ENCODE measurements at regions not wholly inside any gene's neighbourhood (a gene's known extent, or its start where the extent isn't known, plus 50 kb on each side); places are given as distances from the start of the nearest gene placed in this dataset.

DNA sequence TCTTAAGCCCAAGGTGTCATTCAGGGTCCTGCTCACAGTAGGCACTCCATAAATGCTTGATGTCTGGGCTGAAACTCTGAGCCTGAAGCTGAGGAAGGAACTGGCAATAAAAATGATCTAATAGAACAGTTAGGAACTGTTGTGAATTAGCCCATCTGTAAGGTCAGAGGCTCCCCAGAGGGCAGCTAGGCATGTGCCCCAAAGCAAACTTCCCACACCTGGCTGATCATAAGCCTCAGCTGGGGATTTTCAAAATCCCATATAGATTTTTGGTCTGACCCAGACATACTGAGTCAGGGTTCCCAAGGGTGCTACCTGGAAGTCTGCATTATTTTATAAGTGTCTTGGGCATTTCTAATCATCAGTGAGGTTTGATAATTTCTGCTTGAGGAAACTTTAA lies 309.4 kb upstream of the PROX1 start:
- no peak for ATAC-seq
- TF ChIP-seq, protein P1, sequence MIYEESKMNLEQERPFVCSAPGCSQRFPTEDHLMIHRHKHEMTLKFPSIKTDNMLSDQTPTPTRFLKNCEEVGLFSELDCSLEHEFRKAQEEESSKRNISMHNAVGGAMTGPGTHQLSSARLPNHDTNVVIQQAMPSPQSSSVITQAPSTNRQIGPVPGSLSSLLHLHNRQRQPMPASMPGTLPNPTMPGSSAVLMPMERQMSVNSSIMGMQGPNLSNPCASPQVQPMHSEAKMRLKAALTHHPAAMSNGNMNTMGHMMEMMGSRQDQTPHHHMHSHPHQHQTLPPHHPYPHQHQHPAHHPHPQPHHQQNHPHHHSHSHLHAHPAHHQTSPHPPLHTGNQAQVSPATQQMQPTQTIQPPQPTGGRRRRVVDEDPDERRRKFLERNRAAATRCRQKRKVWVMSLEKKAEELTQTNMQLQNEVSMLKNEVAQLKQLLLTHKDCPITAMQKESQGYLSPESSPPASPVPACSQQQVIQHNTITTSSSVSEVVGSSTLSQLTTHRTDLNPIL (CRISPR knock-in tag; IDR thresholded peaks at IDR 0.05; ENCODE audit: low read depth) = no peak
- TF ChIP-seq, protein P2, sequence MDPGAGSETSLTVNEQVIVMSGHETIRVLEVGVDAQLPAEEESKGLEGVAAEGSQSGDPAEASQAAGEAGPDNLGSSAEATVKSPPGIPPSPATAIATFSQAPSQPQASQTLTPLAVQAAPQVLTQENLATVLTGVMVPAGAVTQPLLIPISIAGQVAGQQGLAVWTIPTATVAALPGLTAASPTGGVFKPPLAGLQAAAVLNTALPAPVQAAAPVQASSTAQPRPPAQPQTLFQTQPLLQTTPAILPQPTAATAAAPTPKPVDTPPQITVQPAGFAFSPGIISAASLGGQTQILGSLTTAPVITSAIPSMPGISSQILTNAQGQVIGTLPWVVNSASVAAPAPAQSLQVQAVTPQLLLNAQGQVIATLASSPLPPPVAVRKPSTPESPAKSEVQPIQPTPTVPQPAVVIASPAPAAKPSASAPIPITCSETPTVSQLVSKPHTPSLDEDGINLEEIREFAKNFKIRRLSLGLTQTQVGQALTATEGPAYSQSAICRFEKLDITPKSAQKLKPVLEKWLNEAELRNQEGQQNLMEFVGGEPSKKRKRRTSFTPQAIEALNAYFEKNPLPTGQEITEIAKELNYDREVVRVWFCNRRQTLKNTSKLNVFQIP (CRISPR knock-in tag; IDR thresholded peaks at IDR 0.05; ENCODE audit: borderline replicate concordance, low read depth) = no peak
- TF ChIP-seq PPARA (CRISPR knock-in tag; IDR thresholded peaks at IDR 0.05; ENCODE audit: borderline replicate concordance) (no peak), RARB (CRISPR knock-in tag; IDR thresholded peaks at IDR 0.05) (no peak), TOX (CRISPR knock-in tag; IDR thresholded peaks at IDR 0.05; ENCODE audit: borderline replicate concordance) (no peak), OSR1 (CRISPR knock-in tag; IDR thresholded peaks at IDR 0.05) (no peak), BACH2 (CRISPR knock-in tag; IDR thresholded peaks at IDR 0.05; ENCODE audit: borderline replicate concordance) (no peak)
- TF ChIP-seq, protein P3, sequence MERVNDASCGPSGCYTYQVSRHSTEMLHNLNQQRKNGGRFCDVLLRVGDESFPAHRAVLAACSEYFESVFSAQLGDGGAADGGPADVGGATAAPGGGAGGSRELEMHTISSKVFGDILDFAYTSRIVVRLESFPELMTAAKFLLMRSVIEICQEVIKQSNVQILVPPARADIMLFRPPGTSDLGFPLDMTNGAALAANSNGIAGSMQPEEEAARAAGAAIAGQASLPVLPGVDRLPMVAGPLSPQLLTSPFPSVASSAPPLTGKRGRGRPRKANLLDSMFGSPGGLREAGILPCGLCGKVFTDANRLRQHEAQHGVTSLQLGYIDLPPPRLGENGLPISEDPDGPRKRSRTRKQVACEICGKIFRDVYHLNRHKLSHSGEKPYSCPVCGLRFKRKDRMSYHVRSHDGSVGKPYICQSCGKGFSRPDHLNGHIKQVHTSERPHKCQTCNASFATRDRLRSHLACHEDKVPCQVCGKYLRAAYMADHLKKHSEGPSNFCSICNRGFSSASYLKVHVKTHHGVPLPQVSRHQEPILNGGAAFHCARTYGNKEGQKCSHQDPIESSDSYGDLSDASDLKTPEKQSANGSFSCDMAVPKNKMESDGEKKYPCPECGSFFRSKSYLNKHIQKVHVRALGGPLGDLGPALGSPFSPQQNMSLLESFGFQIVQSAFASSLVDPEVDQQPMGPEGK (CRISPR knock-in tag; IDR thresholded peaks at IDR 0.05; ENCODE audit: borderline replicate concordance) = no peak

DNA sequence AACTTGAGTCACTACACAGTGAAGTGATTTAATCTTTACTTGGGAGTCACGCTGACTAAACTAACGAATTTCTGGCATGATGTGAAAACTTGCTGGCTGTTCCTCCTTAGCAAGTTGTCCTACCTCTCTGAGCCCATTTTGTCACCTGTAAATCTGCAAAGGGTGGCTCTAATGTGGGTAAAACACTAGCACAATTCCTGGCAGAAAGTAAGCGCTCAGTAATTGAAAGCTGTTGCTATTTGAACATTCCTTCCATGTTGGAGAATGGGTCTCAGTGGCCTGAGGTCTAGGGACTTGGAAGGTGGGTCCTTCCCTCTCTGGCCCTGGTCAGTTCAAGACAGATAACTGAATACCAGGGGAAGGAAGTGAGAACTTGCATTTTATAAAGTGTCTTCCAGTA lies 309.0 kb upstream of the PROX1 start:
- TF ChIP-seq, protein P4, sequence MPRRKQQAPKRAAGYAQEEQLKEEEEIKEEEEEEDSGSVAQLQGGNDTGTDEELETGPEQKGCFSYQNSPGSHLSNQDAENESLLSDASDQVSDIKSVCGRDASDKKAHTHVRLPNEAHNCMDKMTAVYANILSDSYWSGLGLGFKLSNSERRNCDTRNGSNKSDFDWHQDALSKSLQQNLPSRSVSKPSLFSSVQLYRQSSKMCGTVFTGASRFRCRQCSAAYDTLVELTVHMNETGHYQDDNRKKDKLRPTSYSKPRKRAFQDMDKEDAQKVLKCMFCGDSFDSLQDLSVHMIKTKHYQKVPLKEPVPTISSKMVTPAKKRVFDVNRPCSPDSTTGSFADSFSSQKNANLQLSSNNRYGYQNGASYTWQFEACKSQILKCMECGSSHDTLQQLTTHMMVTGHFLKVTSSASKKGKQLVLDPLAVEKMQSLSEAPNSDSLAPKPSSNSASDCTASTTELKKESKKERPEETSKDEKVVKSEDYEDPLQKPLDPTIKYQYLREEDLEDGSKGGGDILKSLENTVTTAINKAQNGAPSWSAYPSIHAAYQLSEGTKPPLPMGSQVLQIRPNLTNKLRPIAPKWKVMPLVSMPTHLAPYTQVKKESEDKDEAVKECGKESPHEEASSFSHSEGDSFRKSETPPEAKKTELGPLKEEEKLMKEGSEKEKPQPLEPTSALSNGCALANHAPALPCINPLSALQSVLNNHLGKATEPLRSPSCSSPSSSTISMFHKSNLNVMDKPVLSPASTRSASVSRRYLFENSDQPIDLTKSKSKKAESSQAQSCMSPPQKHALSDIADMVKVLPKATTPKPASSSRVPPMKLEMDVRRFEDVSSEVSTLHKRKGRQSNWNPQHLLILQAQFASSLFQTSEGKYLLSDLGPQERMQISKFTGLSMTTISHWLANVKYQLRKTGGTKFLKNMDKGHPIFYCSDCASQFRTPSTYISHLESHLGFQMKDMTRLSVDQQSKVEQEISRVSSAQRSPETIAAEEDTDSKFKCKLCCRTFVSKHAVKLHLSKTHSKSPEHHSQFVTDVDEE (CRISPR knock-in tag; IDR thresholded peaks at IDR 0.05) = no peak
- no peak for TF ChIP-seq GLIS3 (CRISPR knock-in tag; IDR thresholded peaks at IDR 0.05)
- no peak for TF ChIP-seq ZNF565 (CRISPR knock-in tag; conservative IDR thresholded peaks at IDR 0.05; ENCODE audit: low read depth)
- no peak for TF ChIP-seq ZFP30 (CRISPR knock-in tag; IDR thresholded peaks at IDR 0.05)
- TF ChIP-seq, protein P1 (CRISPR knock-in tag; IDR thresholded peaks at IDR 0.05; ENCODE audit: low read depth) = no peak
- no peak for TF ChIP-seq TCF4 (CRISPR knock-in tag; IDR thresholded peaks at IDR 0.05; ENCODE audit: borderline replicate concordance)
- TF ChIP-seq ARNTL (CRISPR knock-in tag; IDR thresholded peaks at IDR 0.05; ENCODE audit: borderline replicate concordance, low read depth) = no peak
- no peak for TF ChIP-seq TOX (CRISPR knock-in tag; IDR thresholded peaks at IDR 0.05; ENCODE audit: borderline replicate concordance)
- TF ChIP-seq ZFP3 (CRISPR knock-in tag; IDR thresholded peaks at IDR 0.05) = no peak
- no peak for TF ChIP-seq BACH2 (CRISPR knock-in tag; IDR thresholded peaks at IDR 0.05; ENCODE audit: borderline replicate concordance)
- no peak for TF ChIP-seq OSR1 (CRISPR knock-in tag; IDR thresholded peaks at IDR 0.05)
- TF ChIP-seq, protein P2 (CRISPR knock-in tag; IDR thresholded peaks at IDR 0.05; ENCODE audit: borderline replicate concordance, low read depth) = no peak
- no peak for TF ChIP-seq ZNF8 (CRISPR knock-in tag; IDR thresholded peaks at IDR 0.05)
- no peak for TF ChIP-seq ESRRG (CRISPR knock-in tag; IDR thresholded peaks at IDR 0.05)
- no peak for TF ChIP-seq ZC3H10 (CRISPR knock-in tag; IDR thresholded peaks at IDR 0.05)
- ATAC-seq = no peak

DNA sequence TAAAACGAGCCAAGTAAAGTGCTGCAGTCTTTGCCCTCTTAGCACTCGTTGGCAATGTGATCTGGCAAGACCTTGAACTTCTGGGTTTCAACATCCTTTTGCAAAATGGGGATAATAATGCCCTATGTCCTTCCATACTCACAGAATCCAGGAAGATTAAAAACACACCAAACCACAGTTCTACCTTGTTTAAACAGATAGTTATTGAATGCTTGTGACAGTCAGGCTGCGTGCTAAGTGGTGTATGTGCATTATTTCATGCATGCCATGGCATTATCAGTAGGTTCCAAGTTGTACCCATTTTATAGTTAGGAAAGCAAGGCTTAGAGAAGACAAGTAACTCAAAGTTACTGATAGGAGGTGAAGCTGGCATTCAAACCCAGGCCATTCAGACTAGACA lies 308.6 kb upstream of the PROX1 start:
- no peak for ATAC-seq
- TF ChIP-seq, protein P2 (CRISPR knock-in tag; IDR thresholded peaks at IDR 0.05; ENCODE audit: borderline replicate concordance, low read depth) = no peak
- TF ChIP-seq ZNF8 (CRISPR knock-in tag; IDR thresholded peaks at IDR 0.05) = no peak
- TF ChIP-seq ZC3H10 (CRISPR knock-in tag; IDR thresholded peaks at IDR 0.05) = no peak
- TF ChIP-seq GLIS3 (CRISPR knock-in tag; IDR thresholded peaks at IDR 0.05) = no peak
- no peak for TF ChIP-seq BACH2 (CRISPR knock-in tag; IDR thresholded peaks at IDR 0.05; ENCODE audit: borderline replicate concordance)
- no peak for TF ChIP-seq TOX (CRISPR knock-in tag; IDR thresholded peaks at IDR 0.05; ENCODE audit: borderline replicate concordance)
- no peak for TF ChIP-seq OSR1 (CRISPR knock-in tag; IDR thresholded peaks at IDR 0.05)
- TF ChIP-seq ZFP3 (CRISPR knock-in tag; IDR thresholded peaks at IDR 0.05) = no peak
- TF ChIP-seq TCF4 (CRISPR knock-in tag; IDR thresholded peaks at IDR 0.05; ENCODE audit: borderline replicate concordance) = no peak
- TF ChIP-seq, protein P1 (CRISPR knock-in tag; IDR thresholded peaks at IDR 0.05; ENCODE audit: low read depth) = no peak
- TF ChIP-seq ZNF565 (CRISPR knock-in tag; conservative IDR thresholded peaks at IDR 0.05; ENCODE audit: low read depth) = no peak
- TF ChIP-seq ZNF70 (CRISPR knock-in tag; IDR thresholded peaks at IDR 0.05) = no peak
- TF ChIP-seq RARB (CRISPR knock-in tag; IDR thresholded peaks at IDR 0.05) = no peak
- no peak for TF ChIP-seq ARNTL (CRISPR knock-in tag; IDR thresholded peaks at IDR 0.05; ENCODE audit: borderline replicate concordance, low read depth)
- TF ChIP-seq ISL1 (CRISPR knock-in tag; IDR thresholded peaks at IDR 0.05) = no peak

All from SK-N-SH treated with all-trans-retinoic acid at 6 μM for 48 hours (cell line).